Pancreas (tissue), 10 donors: ENCODE measurements at regions not wholly inside any gene's neighbourhood (a gene's known extent, or its start where the extent isn't known, plus 50 kb on each side); places are given as distances from the start of the nearest gene placed in this dataset.

ENCODE experiments used
- ATAC-seq, 4 donors: fragments of 200-7000 bp; cut with Tn5 transposase; one replicate each; pipeline versions ENCODE4 v1.8.0 to v1.9.1; 2020; ENCODE audit warnings: mild to moderate bottlenecking in 4 of 4, moderate library complexity in 4 of 4
- DNase-seq, 6 donors: peaks; one replicate each; pipeline ENCODE4 v3.0.0-alpha.2; 2020
- FAIRE-seq: peaks from 2 replicates; lab custom pipeline; 2012; peaks lifted over from hg19 to GRCh38; lab: Jason Lieb, UNC
- H3K27ac ChIP-seq, 4 donors: fragments of 200-600 bp; sonication (generic); 1 replicate in 3 of 4; 2 replicates in 1 of 4; pipeline versions ENCODE4 v1.5.0 to v1.8.0; 2020
- H3K27me3 ChIP-seq, 4 donors: fragments of 200-600 bp; one replicate each; pipeline ENCODE4 v1.8.0; 2021
- H3K36me3 ChIP-seq, 3 donors: fragments of 200-600 bp; sonication (generic) in 1 of 3; one replicate each; pipeline versions ENCODE4 v1.5.0 to v1.8.0; 2020 to 2021
- H3K4me1 ChIP-seq, 3 donors: fragments of 200-600 bp; one replicate each; pipeline ENCODE4 v1.8.0; 2021
- H3K4me3 ChIP-seq, 4 donors: fragments of 200-600 bp; sonication (generic) in 2 of 4; one replicate each; pipeline versions ENCODE4 v1.5.0 to v1.8.0; 2020 to 2021
- H3K9me3 ChIP-seq, 4 donors: fragments of 200-600 bp; one replicate each; pipeline ENCODE4 v1.8.0; 2021
- WGBS, 2 donors: extraction: QIAGEN DNeasy Blood & Tissue Kit; methylation state at CpG; one replicate each; pipeline ENCODE4 v1.1.7; 2013; 5-methylcytosine and 5-hydroxymethylcytosine counted together
- intact Hi-C, 3 donors: fragments of 100-400 bp; cut with DNase I; formaldehyde crosslinking; loops; one replicate each; pipeline versions ENCODE4 v1.11.1 to v1.14.2; 2022
- TF ChIP-seq, protein P1 (sequence below), 4 donors: fragments of 200-600 bp; sonication (generic) in 3 of 4; IDR thresholded peaks; one replicate each; pipeline versions ENCODE4 v1.5.0 to v1.8.0; 2021; ENCODE audit warnings: antibody characterized with exemption in 4 of 4
- donor health status: healthy with polysubstance abuse.
- donor health status: DM: no; HTN: no; CAD: no; lungs with moderate emphysema.
- donor health status: DM: no; HTN: no; CAD: no.
- donor health status: control.
- donor health status: control.
- donor health status: Bipolar disorder and iron deficiency.
- donor health status: DM: yes; HTN: yes; CAD: no.
- donor health status: DM: no; HTN: no; CAD: no.
- donor health status: DM: no; HTN: no; CAD: no.
- donor health status: DM: yes; HTN: yes; CAD: no.

DNA sequence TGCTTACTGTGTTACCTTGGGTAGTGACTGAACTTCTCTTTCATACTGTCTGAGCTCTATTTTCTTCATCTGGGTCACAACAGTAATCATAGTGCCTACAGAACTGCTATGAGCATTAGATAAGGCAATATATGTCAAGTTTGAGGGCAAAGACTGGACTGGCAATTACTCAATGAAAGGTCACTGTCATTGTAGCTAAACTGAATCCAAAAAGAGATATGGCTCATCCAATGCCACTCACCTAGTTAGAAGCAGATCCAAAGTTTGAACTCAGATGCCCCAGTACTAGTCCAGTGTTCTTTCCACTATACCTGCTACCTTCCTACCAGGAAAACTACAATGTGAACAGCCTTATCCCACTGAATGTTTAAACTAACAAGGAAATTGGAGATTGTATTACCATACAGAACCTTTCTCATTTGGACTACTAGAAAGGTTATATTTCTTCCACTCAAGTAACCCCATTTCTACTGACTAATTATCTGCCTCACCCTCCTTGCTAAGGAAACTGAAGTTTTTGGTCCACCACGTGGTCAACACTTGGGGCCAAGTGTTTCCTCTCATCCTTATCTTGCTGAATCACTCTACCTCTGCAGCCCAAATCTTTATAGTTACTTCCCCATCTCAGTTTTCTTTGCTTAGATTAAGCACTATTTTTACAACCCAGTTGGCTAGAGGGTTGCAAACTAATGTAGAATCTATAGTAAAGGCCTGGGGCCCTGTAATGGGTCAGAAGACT lies 202.3 kb upstream of the LPP start:
- H3K9me3 ChIP-seq = no peaks in the 10 kb centered on the region
- H3K27ac ChIP-seq = no peak overlapping the region
- no peaks in the 10 kb centered on the region for H3K4me1 ChIP-seq
- 58 to 59% methylated on average over 1 of the region's 1 CpG for WGBS, 2 donors
- no peak for FAIRE-seq
- intact Hi-C loops = no loop called here
- DNase-seq = no peak
- TF ChIP-seq, protein P1, sequence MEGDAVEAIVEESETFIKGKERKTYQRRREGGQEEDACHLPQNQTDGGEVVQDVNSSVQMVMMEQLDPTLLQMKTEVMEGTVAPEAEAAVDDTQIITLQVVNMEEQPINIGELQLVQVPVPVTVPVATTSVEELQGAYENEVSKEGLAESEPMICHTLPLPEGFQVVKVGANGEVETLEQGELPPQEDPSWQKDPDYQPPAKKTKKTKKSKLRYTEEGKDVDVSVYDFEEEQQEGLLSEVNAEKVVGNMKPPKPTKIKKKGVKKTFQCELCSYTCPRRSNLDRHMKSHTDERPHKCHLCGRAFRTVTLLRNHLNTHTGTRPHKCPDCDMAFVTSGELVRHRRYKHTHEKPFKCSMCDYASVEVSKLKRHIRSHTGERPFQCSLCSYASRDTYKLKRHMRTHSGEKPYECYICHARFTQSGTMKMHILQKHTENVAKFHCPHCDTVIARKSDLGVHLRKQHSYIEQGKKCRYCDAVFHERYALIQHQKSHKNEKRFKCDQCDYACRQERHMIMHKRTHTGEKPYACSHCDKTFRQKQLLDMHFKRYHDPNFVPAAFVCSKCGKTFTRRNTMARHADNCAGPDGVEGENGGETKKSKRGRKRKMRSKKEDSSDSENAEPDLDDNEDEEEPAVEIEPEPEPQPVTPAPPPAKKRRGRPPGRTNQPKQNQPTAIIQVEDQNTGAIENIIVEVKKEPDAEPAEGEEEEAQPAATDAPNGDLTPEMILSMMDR (IDR thresholded peaks at IDR 0.05) = no peak
- no peak overlapping the region for H3K4me3 ChIP-seq
- H3K36me3 ChIP-seq = no peaks in the 10 kb centered on the region
- ATAC-seq = no peak
- no peaks in the 10 kb centered on the region for H3K27me3 ChIP-seq

DNA sequence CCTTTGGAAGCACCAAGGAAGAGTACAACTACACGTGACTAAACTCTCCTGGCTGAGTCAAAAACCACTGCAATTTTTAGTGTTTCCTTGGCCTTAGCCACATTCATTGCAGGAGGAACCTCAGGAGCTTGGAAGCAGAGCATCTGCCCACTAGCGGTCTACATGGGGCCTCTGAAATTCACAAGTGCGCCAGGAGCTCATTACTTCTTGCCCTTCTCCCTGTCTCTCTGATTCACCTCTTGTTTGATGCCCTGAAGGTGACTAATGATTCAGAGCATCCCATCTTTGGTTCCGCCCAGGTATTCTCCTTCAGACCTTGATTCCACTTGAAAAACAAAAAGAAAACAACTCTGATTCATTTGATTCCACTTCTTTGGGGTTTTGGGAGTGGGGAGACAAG lies 201.1 kb upstream of the LPP start:
- WGBS, 2 donors = 86 to 88% methylated on average over 4 of the region's 4 CpGs
- H3K27ac ChIP-seq = no peak overlapping the region
- H3K36me3 ChIP-seq = no peaks in the 10 kb centered on the region
- DNase-seq (no peak), FAIRE-seq (no peak), ATAC-seq (no peak)
- no peaks in the 10 kb centered on the region for H3K4me1 ChIP-seq
- H3K27me3 ChIP-seq = no peaks in the 10 kb centered on the region
- TF ChIP-seq, protein P1 (IDR thresholded peaks at IDR 0.05) = no peak
- intact Hi-C loops = no loop called here
- no peaks in the 10 kb centered on the region for H3K9me3 ChIP-seq
- no peak overlapping the region for H3K4me3 ChIP-seq

DNA sequence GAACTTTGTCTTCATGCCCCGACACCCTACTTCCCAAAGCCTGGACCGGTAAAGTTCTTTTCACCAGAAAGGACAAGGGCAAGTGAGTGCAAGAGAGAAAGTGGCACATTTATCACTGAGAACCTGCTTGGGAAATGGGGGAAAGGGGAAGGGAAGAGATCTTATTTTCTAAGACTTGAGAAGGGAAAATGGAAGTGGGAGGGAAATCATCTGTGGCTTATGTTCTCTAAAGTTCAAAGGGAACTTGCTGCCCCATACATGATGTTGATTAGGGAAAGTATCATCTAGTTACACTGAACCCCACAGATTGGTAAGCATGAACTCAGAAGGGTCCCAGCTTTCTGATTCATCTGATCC lies 199.5 kb upstream of the LPP start:
- DNase-seq (no peak), ATAC-seq (no peak), FAIRE-seq (no peak)
- H3K4me3 ChIP-seq = no peak overlapping the region
- no peaks in the 10 kb centered on the region for H3K36me3 ChIP-seq
- no peak overlapping the region for H3K27ac ChIP-seq
- H3K9me3 ChIP-seq = no peaks in the 10 kb centered on the region
- H3K4me1 ChIP-seq = no peaks in the 10 kb centered on the region
- H3K27me3 ChIP-seq = no peaks in the 10 kb centered on the region
- 81 to 89% methylated on average over 2 of the region's 2 CpGs for WGBS, 2 donors
- intact Hi-C loops = no loop called here
- TF ChIP-seq, protein P1 (IDR thresholded peaks at IDR 0.05) = no peak

DNA sequence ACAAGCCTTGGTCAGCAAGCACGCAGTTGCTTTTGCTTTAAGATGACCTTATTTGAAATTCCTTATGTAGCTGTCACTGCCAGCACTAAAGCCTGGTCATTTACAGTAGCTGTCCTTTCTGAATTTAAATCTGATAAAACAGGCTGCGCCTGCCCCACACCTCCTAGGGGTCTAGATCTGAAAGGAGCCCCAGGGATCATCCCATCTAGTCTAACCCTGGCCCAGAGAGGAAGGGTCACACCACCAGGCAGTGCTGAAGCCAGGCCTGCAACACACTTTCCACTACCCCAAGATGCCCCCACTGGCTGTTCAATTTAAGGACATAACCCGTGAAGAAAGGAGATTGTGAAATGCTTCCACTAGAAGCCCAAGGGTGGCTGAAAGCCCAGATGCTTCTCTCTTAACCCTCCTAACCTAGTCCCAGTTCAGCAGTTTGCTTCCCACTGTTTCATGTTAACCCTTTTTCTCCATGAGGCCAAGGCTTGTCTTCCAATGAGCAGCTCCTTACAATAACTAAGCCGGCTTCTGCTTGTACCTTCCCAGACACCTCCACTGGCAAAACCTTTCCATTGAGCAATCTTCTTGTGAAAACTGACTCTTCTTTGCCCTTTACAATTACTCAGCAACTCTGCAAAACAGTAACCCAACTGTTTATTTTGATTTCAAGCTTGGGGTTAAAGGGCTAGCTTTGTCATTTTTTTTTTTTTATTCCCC lies 198.9 kb upstream of the LPP start:
- DNase-seq (no peak), FAIRE-seq (no peak), ATAC-seq (peak in 3 of 4 donors; percentile 34 to 82 (median 48))
- WGBS, 2 donors = 82 to 84% methylated on average over 4 of the region's 4 CpGs
- Histone ChIP-seq H3K4me1 (no peaks in the 10 kb centered on the region), H3K9me3 (no peaks in the 10 kb centered on the region), H3K4me3 (no peak overlapping the region), H3K27me3 (no peaks in the 10 kb centered on the region), H3K36me3 (no peaks in the 10 kb centered on the region), H3K27ac (no peak overlapping the region)
- intact Hi-C loops = no loop called here
- TF ChIP-seq, protein P1 (IDR thresholded peaks at IDR 0.05) = no peak

DNA sequence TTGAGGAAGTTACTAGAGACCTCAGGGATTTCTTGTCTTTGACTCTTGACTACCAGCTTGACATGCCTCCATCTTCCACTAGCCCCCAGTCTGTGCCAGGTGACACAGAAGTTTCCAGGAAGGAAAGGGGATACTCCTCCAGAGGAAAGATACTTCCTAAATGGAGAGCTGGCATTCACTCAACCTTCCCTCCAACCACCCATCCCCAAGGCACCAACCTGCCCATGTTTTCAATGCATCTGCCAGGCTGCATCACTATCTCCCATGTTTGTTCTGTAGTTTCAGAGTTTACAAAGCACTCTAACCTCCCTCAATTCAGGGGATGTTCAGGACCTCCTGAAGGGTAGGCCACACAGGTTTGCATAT lies 198.4 kb upstream of the LPP start:
- ATAC-seq (no peak), DNase-seq (no peak), FAIRE-seq (no peak)
- Histone ChIP-seq H3K36me3 (no peaks in the 10 kb centered on the region), H3K9me3 (no peaks in the 10 kb centered on the region), H3K4me1 (no peaks in the 10 kb centered on the region), H3K27ac (no peak overlapping the region), H3K27me3 (no peaks in the 10 kb centered on the region), H3K4me3 (no peak overlapping the region)
- TF ChIP-seq, protein P1 (IDR thresholded peaks at IDR 0.05) = no peak
- intact Hi-C loops = no loop called here
